SK-N-SH (cell line): ENCODE measurements at regions not wholly inside any gene's neighbourhood (a gene's known extent, or its start where the extent isn't known, plus 50 kb on each side); places are given as distances from the start of the nearest gene placed in this dataset.

Experiments
- CTCF ChIA-PET: fragments of 300-600, 350-600 bp; formaldehyde crosslinking; extraction: SDS; loops from one replicate; lab custom pipeline; 2021; lab: Yijun Ruan, JAX
- POLR2A ChIA-PET: fragments of 350-600 bp; sonication (Branson Sonifier 250); formaldehyde crosslinking; extraction: SDS; loops from one replicate; lab custom pipeline; 2020; ENCODE audit warnings: antibody characterized with exemption, inconsistent platforms; lab: Yijun Ruan, JAX
- DNase-seq: peaks from one replicate; pipeline ENCODE4 v3.0.0; 2012
- H2AFZ ChIP-seq: fragments of 200-600 bp; sonication (generic); 2 replicates; pipeline ENCODE4 v1.8.1; 2016; ENCODE audit warnings: antibody characterized with exemption, mild to moderate bottlenecking, low read depth
- H3F3A ChIP-seq: fragments of 200-600 bp; sonication (generic); replicated peaks from 2 replicates; pipeline ENCODE3; 2016; ENCODE audit warnings: antibody characterized with exemption, mild to moderate bottlenecking; ENCODE audit not compliant: insufficient read depth
- H3K27ac ChIP-seq, 2 experiments: fragments of 200-500 bp in 1 of 2; fragments of 200-600 bp in 1 of 2; sonication (Bioruptor generic) in 1 of 2; sonication (generic), shearing (Covaris generic) in 1 of 2; 2 replicates each; pipeline versions ENCODE4 v1.5.1 to v1.6.1; 2014 to 2016; ENCODE audit warnings: low read depth in 2 of 2, inconsistent platforms in 1 of 2, low read length in 1 of 2, mild to moderate bottlenecking in 1 of 2, mixed read lengths in 1 of 2
- H3K27me3 ChIP-seq: fragments of 200-600 bp; sonication (generic), shearing (Covaris generic); 2 replicates; pipeline ENCODE4 v1.6.1; 2016; ENCODE audit warnings: mixed run types; ENCODE audit not compliant: insufficient read depth
- H3K36me3 ChIP-seq, 2 experiments: fragments of 200-500 bp in 1 of 2; fragments of 200-600 bp in 1 of 2; sonication (Bioruptor generic) in 1 of 2; sonication (generic) in 1 of 2; replicated peaks in 1 of 2; 2 replicates each; pipeline versions ENCODE3 to v1.5.1; 2014 to 2016; ENCODE audit warnings: low read length in 1 of 2, mild to moderate bottlenecking in 1 of 2; ENCODE audit not compliant: insufficient read depth in 2 of 2, control insufficient read depth in 1 of 2
- H3K4me1 ChIP-seq, 2 experiments: fragments of 200-500 bp in 1 of 2; fragments of 200-600 bp in 1 of 2; sonication (Bioruptor generic) in 1 of 2; sonication (generic), shearing (Covaris generic) in 1 of 2; 2 replicates each; pipeline versions ENCODE4 v1.5.1 to v1.6.1; 2014 to 2016; ENCODE audit warnings: low read depth in 1 of 2, low read length in 1 of 2, mixed run types in 1 of 2; ENCODE audit not compliant: insufficient read depth in 2 of 2, control insufficient read depth in 1 of 2
- H3K4me2 ChIP-seq: fragments of 200-600 bp; sonication (generic), shearing (Covaris generic); 2 replicates; pipeline ENCODE4 v1.6.1; 2017; ENCODE audit warnings: mixed run types
- H3K4me3 ChIP-seq, 2 experiments: fragments of 200-500 bp in 1 of 2; fragments of 200-600 bp in 1 of 2; sonication (Bioruptor generic) in 1 of 2; sonication (generic), shearing (Covaris generic) in 1 of 2; 2 replicates each; pipeline versions ENCODE4 v1.5.1 to v1.8.1; 2014 to 2016; ENCODE audit warnings: low read depth in 2 of 2, inconsistent platforms in 1 of 2, low read length in 1 of 2, mild to moderate bottlenecking in 1 of 2, mixed read lengths in 1 of 2, moderate library complexity in 1 of 2
- H3K79me2 ChIP-seq: fragments of 200-600 bp; sonication (generic); 2 replicates; pipeline ENCODE4 v1.8.1; 2017; ENCODE audit warnings: mild to moderate bottlenecking; ENCODE audit not compliant: insufficient read depth
- H3K9ac ChIP-seq: fragments of 200-600 bp; sonication (generic); 2 replicates; pipeline ENCODE4 v1.6.1; 2017; ENCODE audit warnings: mixed run types
- H3K9me2 ChIP-seq: fragments of 200-600 bp; sonication (generic); 2 replicates; pipeline ENCODE4 v1.6.1; 2017; ENCODE audit warnings: mixed run types
- H3K9me3 ChIP-seq: fragments of 200-600 bp; sonication (generic); 2 replicates; pipeline ENCODE4 v1.6.1; 2017; ENCODE audit warnings: mixed run types, mild to moderate bottlenecking, moderate library complexity
- H4K20me1 ChIP-seq: fragments of 200-600 bp; sonication (generic); 2 replicates; pipeline ENCODE4 v1.6.1; 2017; ENCODE audit warnings: mild to moderate bottlenecking, mixed run types; ENCODE audit not compliant: insufficient read depth
- CHD2 ChIP-seq: fragments of 150-350 bp; IDR thresholded peaks from 2 replicates; pipeline ENCODE4 v1.6.1; 2018; ENCODE audit warnings: low read length; ENCODE audit not compliant: partially characterized antibody
- CTCF ChIP-seq: fragments of 200-600 bp; sonication (generic); IDR thresholded peaks from 2 replicates; pipeline ENCODE4 v1.6.1; 2017; ENCODE audit warnings: antibody characterized with exemption, mild to moderate bottlenecking, moderate library complexity
- EP300 ChIP-seq, 2 experiments: IDR thresholded peaks; 2 replicates each; pipeline versions ENCODE4 v1.4.0 to v1.6.1; 2012; ENCODE audit warnings: borderline replicate concordance in 1 of 2, low read depth in 1 of 2, low read length in 1 of 2
- EZH2phosphoT487 ChIP-seq: fragments of 200-600 bp; sonication (generic); IDR thresholded peaks from 2 replicates; pipeline ENCODE4 v1.6.1; 2017; ENCODE audit warnings: low read depth, mixed run types, mild to moderate bottlenecking, antibody characterized with exemption, moderate library complexity, borderline replicate concordance
- GABPA ChIP-seq: IDR thresholded peaks from 2 replicates; pipeline ENCODE4 v1.4.0; 2012; ENCODE audit warnings: low read depth, mild to moderate bottlenecking
- JUND ChIP-seq: IDR thresholded peaks from 2 replicates; pipeline ENCODE4 v1.4.0; 2012
- MEF2A ChIP-seq: IDR thresholded peaks from 2 replicates; pipeline ENCODE4 v1.4.0; 2012; ENCODE audit warnings: low read depth, borderline replicate concordance
- MXI1 ChIP-seq: IDR thresholded peaks from 2 replicates; pipeline ENCODE4 v1.6.1; 2012; ENCODE audit warnings: mild to moderate bottlenecking, low read depth, low read length, improper control_type of control experiment
- RAD21 ChIP-seq: IDR thresholded peaks from 2 replicates; pipeline ENCODE4 v1.6.1; 2012; ENCODE audit warnings: mild to moderate bottlenecking, low read length
- SMC3 ChIP-seq: IDR thresholded peaks from 2 replicates; pipeline ENCODE4 v1.6.1; 2012; ENCODE audit warnings: low read depth, low read length, improper control_type of control experiment
- TAF1 ChIP-seq: IDR thresholded peaks from 2 replicates; pipeline ENCODE4 v1.6.1; 2012; ENCODE audit warnings: low read depth, mild to moderate bottlenecking, low read length, moderate library complexity, borderline replicate concordance
- YY1 ChIP-seq: IDR thresholded peaks from 2 replicates; pipeline ENCODE4 v1.4.0; 2012; ENCODE audit warnings: low read depth, mild to moderate bottlenecking
- WGBS: methylation state at CpG from one replicate; pipeline ENCODE4 v1.1.6; 2017; ENCODE audit warnings: low lambda C conversion rate; 5-methylcytosine and 5-hydroxymethylcytosine counted together

DNA sequence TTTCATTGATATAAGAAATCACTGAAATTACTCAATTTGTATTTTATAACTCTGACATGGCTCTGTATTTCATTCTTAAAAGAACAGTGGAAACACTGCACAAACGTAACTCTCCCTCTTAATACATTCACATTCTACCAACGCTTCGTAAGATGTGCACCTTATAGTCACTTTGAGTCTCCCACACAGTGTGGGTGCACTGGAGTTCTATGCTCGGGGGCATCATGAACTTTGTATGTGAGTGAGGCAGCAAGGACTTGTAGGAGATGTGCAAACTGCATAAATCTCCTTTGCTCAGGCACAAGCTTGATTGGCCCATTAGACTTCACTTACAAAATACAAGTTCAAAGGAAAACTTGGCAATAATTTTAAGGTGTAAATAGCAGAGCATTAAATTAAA is 2385.0 kb upstream of the TENM3 start:
- Histone ChIP-seq H3K9me2 (no peaks in the 10 kb centered on the region), H3K4me3 (no peak overlapping the region), H3K4me1 (no peaks in the 10 kb centered on the region), H3K36me3 (no peaks in the 10 kb centered on the region), H3K9me3 (no peaks in the 10 kb centered on the region), H3K9ac (no peak overlapping the region), H2AFZ (no peak overlapping the region), H3K4me2 (no peak overlapping the region), H4K20me1 (no peaks in the 10 kb centered on the region), H3K79me2 (no peaks in the 10 kb centered on the region), H3F3A (no peaks in the 10 kb centered on the region), H3K27me3 (no peaks in the 10 kb centered on the region), H3K27ac (no peak overlapping the region)
- no peak for DNase-seq
- 6% methylated on average over 4 of the region's 4 CpGs for WGBS
- no peak for TF ChIP-seq TAF1
- no peak for TF ChIP-seq MEF2A
- no peak for TF ChIP-seq EZH2phosphoT487
- TF ChIP-seq JUND = no peak
- no peak for TF ChIP-seq CHD2
- TF ChIP-seq YY1 = no peak
- TF ChIP-seq GABPA = no peak
- CTCF ChIA-PET = no interaction called here
- POLR2A ChIA-PET = no interaction called here

- peak; percentile 75 for TF ChIP-seq RAD21
- no peak for TF ChIP-seq GABPA
- TF ChIP-seq SMC3 = peak; percentile 66
- no peak for TF ChIP-seq EZH2phosphoT487
- no peak for TF ChIP-seq TAF1
- TF ChIP-seq CTCF = peak; percentile 81
- DNase-seq = peak; percentile 56
- Histone ChIP-seq H3K4me1 (no peaks in the 10 kb centered on the region), H3K4me2 (no peak overlapping the region), H3K9me2 (no peaks in the 10 kb centered on the region), H3K79me2 (no peaks in the 10 kb centered on the region), H3F3A (no peaks in the 10 kb centered on the region), H3K4me3 (no peak overlapping the region; a peak in 1 of 4 replicates), H3K27ac (no peak overlapping the region), H3K36me3 (no peaks in the 10 kb centered on the region), H4K20me1 (no peaks in the 10 kb centered on the region), H3K27me3 (no peaks in the 10 kb centered on the region), H3K9me3 (no peaks in the 10 kb centered on the region), H3K9ac (no peak overlapping the region), H2AFZ (no peak overlapping the region)
- ChIA-PET CTCF (interaction anchor here (0.6 to 1.7 kb wide), 12 partner anchors 10 to 371 kb away, joined by 3 to 7 read pairs (median 3); no protein-coding TSS in a partner anchor), POLR2A (no interaction called here)
- WGBS = 0% methylated on average over 6 of the region's 6 CpGs
Observed at GRCh38 chr4:179867300-179867878, 2375.8 kb upstream of the TENM3 start.

DNA sequence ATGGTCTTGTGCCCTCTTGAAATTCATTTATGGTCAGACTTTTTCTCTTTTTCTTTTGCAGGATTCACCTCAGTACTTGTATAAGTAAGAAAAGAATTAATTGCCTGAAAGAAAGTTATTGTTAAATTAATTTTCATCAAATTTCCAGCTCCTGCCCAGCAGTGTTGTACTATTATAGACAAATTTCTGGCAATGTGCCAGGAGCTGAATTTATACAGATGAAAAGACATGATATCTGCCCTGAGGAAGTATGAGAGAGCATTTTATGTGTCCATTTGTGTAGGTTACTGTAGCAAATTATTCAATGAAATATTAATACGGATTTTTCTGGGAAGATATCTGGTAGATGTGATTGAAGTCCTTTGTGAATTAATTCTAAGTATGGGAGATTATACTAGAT is 2371.5 kb upstream of the TENM3 start:
- CTCF ChIA-PET = no interaction called here
- no peak for DNase-seq
- H3K9me2 ChIP-seq = no peaks in the 10 kb centered on the region
- TF ChIP-seq CHD2 (no peak), EZH2phosphoT487 (no peak), EP300 (IDR thresholded peaks at IDR 0.05; ENCODE audit: borderline replicate concordance in 1 of 2, low read depth in 1 of 2, low read length in 1 of 2) (no peak), MXI1 (no peak)
- H3K27me3 ChIP-seq = no peaks in the 10 kb centered on the region
- 4% methylated on average over 1 of the region's 1 CpG for WGBS
- POLR2A ChIA-PET = no interaction called here
- H3K4me1 ChIP-seq = no peaks in the 10 kb centered on the region
- no peaks in the 10 kb centered on the region for H4K20me1 ChIP-seq
- no peak overlapping the region for H3K4me3 ChIP-seq
- H3K9ac ChIP-seq = no peak overlapping the region
- no peaks in the 10 kb centered on the region for H3K79me2 ChIP-seq
- no peaks in the 10 kb centered on the region for H3K9me3 ChIP-seq
- H3K36me3 ChIP-seq = no peaks in the 10 kb centered on the region
- no peak overlapping the region for H3K27ac ChIP-seq
- H2AFZ ChIP-seq = no peak overlapping the region
- no peak overlapping the region for H3K4me2 ChIP-seq
- H3F3A ChIP-seq = no peaks in the 10 kb centered on the region
